ENCODE measurements at regions not wholly inside any gene's neighbourhood (a gene's known extent, or its start where the extent isn't known, plus 50 kb on each side); places are given as distances from the start of the nearest gene placed in this dataset.
"Not testable (repeated sequence)": the region's sequence is repeated elsewhere in the genome, so short reads cannot be mapped to it uniquely, and the experiment has no call there.

DNA sequence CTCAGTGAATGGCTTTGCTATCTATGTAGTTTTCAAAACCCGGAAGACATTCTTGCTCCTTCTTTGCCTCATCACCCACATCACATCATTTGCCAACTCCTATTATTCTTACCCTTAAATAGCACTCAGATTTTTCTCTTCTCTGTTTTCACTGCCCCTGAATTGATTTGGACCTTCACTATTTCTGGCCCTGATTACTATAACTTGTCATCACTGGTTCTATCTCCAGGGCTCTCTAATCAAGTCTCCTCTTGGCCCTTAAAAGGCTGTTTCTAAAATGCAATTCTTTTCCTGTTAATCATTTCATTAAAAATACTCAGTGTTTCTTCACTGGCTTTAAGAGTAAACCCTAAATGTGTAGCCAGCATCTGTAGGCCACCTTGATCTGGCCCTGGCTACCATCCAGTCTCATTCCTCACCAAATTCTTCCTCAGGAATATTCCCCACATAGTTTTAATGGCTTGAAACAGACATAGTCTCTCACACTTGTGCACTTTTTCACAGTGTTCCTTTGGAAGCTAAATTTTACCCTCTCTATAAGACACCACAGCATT is 437.1 kb upstream of the CBLB start:
- Mint-ChIP-seq H3K4me3 (ENCODE audit: unreplicated experiment) (no peak overlapping the region), H3K36me3 (ENCODE audit: low read depth, unreplicated experiment) (no peaks in the 10 kb centered on the region), H3K9me3 (ENCODE audit: unreplicated experiment) (no peaks in the 10 kb centered on the region), H3K27ac (ENCODE audit: unreplicated experiment) (no peak overlapping the region), H3K27me3 (ENCODE audit: unreplicated experiment) (no peaks in the 10 kb centered on the region), H3K4me1 (ENCODE audit: unreplicated experiment) (no peaks in the 10 kb centered on the region)
- DNase-seq (ENCODE audit: low spot score): no peak
- TF ChIP-seq, protein P1, sequence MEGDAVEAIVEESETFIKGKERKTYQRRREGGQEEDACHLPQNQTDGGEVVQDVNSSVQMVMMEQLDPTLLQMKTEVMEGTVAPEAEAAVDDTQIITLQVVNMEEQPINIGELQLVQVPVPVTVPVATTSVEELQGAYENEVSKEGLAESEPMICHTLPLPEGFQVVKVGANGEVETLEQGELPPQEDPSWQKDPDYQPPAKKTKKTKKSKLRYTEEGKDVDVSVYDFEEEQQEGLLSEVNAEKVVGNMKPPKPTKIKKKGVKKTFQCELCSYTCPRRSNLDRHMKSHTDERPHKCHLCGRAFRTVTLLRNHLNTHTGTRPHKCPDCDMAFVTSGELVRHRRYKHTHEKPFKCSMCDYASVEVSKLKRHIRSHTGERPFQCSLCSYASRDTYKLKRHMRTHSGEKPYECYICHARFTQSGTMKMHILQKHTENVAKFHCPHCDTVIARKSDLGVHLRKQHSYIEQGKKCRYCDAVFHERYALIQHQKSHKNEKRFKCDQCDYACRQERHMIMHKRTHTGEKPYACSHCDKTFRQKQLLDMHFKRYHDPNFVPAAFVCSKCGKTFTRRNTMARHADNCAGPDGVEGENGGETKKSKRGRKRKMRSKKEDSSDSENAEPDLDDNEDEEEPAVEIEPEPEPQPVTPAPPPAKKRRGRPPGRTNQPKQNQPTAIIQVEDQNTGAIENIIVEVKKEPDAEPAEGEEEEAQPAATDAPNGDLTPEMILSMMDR (IDR thresholded peaks at IDR 0.05; ENCODE audit: unreplicated experiment): no peak

DNA sequence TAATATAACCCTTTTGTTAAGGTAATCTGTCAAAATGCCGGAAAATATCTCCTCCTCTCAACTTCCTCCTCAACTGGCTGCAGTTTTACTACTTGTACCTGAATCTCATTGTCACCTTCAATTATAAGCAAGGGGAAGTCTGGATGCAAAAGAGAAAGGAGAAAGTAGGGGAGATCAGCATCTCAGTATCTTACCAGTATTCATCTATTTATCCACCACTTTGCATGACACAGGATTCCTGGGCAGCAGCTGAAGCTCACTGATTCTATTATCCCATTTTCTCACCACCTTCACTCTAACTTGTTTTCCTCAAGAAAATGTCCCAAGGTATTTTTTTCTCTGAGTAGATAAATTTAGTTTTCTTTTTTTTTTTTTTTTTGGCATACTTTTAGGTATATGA is 440.5 kb upstream of the CBLB start:
- DNase-seq (ENCODE audit: low spot score): no peak
- Mint-ChIP-seq H3K27ac (ENCODE audit: unreplicated experiment) (no peak overlapping the region), H3K4me1 (ENCODE audit: unreplicated experiment) (no peaks in the 10 kb centered on the region), H3K4me3 (ENCODE audit: unreplicated experiment) (no peak overlapping the region), H3K9me3 (ENCODE audit: unreplicated experiment) (no peaks in the 10 kb centered on the region), H3K36me3 (ENCODE audit: low read depth, unreplicated experiment) (no peaks in the 10 kb centered on the region), H3K27me3 (ENCODE audit: unreplicated experiment) (no peaks in the 10 kb centered on the region)
- TF ChIP-seq, protein P1 (IDR thresholded peaks at IDR 0.05; ENCODE audit: unreplicated experiment): no peak

GRCh38 chr3:106309798-106310197 is 441.0 kb upstream of the CBLB start:
- H3K4me3 Mint-ChIP-seq (ENCODE audit: unreplicated experiment); H3K27me3 Mint-ChIP-seq (ENCODE audit: unreplicated experiment); DNase-seq (ENCODE audit: low spot score); H3K27ac Mint-ChIP-seq (ENCODE audit: unreplicated experiment); H3K36me3 Mint-ChIP-seq (ENCODE audit: low read depth, unreplicated experiment); H3K4me1 Mint-ChIP-seq (ENCODE audit: unreplicated experiment); H3K9me3 Mint-ChIP-seq (ENCODE audit: unreplicated experiment): not testable (repeated sequence)

DNA sequence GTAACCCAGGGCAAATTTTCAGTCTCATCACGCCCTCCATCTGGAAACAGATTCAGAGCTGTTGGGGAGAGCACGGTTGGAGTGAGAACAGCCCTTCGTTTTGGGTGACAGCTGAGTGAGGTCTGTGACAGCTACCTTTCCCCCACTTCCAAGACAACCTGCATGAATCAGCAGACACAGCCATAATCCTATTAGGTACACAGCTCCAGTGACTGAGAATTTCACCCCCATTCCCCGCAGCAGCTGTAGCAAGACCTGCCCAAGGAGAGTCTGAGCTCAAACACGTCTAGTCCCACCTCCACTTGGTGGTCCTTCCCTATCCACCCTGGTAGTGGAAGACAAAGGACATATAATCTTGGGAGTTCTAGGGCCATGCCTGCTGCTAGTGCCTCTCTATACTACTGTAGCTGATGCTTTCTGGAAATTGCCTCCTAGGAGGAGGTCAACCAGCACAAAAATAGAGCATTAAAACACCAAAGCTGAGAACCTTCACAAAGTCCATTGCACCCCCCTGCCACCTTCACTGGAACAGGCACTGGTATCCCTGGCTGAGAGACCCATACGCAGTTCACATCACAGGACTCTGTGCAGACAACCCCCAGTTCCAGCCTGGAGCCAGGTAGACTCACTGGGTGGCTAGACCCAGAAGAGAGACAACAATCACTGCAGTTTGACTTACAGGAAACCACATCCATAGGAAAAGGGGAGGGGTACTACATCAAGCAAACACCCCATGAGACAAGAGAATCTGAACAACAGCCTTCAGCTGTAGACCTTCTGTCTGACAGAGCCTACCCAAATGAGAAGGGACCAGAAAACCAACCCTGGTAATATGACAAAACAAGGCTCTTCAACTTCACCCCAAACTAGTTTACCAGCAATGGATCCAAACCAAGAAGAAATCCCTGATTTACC is 448.6 kb upstream of the CBLB start:
- H3K4me3 Mint-ChIP-seq (ENCODE audit: unreplicated experiment): no peak overlapping the region
- H3K27me3 Mint-ChIP-seq (ENCODE audit: unreplicated experiment): no peaks in the 10 kb centered on the region
- H3K9me3 Mint-ChIP-seq (ENCODE audit: unreplicated experiment): no peaks in the 10 kb centered on the region
- H3K4me1 Mint-ChIP-seq (ENCODE audit: unreplicated experiment): no peaks in the 10 kb centered on the region
- DNase-seq (ENCODE audit: low spot score): no peak
- H3K36me3 Mint-ChIP-seq (ENCODE audit: low read depth, unreplicated experiment): no peaks in the 10 kb centered on the region
- TF ChIP-seq, protein P1 (IDR thresholded peaks at IDR 0.05; ENCODE audit: unreplicated experiment): no peak
- no peak overlapping the region for H3K27ac Mint-ChIP-seq (ENCODE audit: unreplicated experiment)

DNA sequence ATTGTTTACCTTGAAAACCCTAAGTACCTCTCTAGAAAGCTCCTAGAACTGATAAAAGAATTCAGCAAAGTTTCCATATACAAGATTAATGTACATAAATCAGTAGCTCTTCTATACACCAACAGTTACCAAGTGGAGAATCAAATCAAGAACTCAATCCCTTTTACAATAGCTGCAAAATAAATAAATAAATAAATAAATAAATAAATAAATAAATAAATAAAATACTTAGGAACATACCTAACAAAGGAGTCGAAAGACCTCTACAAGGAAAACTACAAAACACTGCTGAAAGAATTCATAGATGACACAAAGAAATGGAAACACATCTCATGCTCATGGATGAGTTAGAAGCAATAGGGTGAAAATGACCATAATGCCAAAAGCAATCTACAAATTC is 452.6 kb upstream of the CBLB start:
- not testable (repeated sequence) for H3K27me3 Mint-ChIP-seq (ENCODE audit: unreplicated experiment); H3K4me3 Mint-ChIP-seq (ENCODE audit: unreplicated experiment); DNase-seq (ENCODE audit: low spot score); H3K27ac Mint-ChIP-seq (ENCODE audit: unreplicated experiment); H3K4me1 Mint-ChIP-seq (ENCODE audit: unreplicated experiment); H3K36me3 Mint-ChIP-seq (ENCODE audit: low read depth, unreplicated experiment); H3K9me3 Mint-ChIP-seq (ENCODE audit: unreplicated experiment)

DNA sequence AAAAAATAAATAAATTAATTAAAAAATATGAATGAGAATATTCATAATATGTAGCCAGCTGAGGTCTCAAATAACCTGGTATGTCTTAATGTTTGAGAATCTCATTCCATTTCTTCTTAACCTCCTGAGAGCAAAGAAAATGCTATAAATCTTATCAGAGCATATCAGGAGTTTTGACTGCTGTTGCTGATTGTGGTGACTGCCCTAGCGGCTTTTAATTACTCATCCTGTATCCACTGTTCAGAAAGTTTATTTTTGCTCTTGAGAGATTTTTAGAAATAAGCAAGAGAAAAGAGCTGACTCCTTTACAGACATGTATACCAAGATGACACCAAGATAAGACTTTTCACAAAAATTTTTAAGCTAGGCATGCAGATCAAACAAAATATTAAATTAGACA is 454.8 kb upstream of the CBLB start:
- no peak overlapping the region for H3K4me3 Mint-ChIP-seq (ENCODE audit: unreplicated experiment)
- no peaks in the 10 kb centered on the region for H3K9me3 Mint-ChIP-seq (ENCODE audit: unreplicated experiment)
- TF ChIP-seq, protein P1 (IDR thresholded peaks at IDR 0.05; ENCODE audit: unreplicated experiment): no peak
- no peaks in the 10 kb centered on the region for H3K4me1 Mint-ChIP-seq (ENCODE audit: unreplicated experiment)
- no peaks in the 10 kb centered on the region for H3K27me3 Mint-ChIP-seq (ENCODE audit: unreplicated experiment)
- no peak overlapping the region for H3K27ac Mint-ChIP-seq (ENCODE audit: unreplicated experiment)
- DNase-seq (ENCODE audit: low spot score): no peak
- H3K36me3 Mint-ChIP-seq (ENCODE audit: low read depth, unreplicated experiment): no peaks in the 10 kb centered on the region

Measured in endothelial cell (in vitro differentiated cells).